ENCODE measurements at regions not wholly inside any gene's neighbourhood (a gene's known extent, or its start where the extent isn't known, plus 50 kb on each side); places are given as distances from the start of the nearest gene placed in this dataset.

DNA sequence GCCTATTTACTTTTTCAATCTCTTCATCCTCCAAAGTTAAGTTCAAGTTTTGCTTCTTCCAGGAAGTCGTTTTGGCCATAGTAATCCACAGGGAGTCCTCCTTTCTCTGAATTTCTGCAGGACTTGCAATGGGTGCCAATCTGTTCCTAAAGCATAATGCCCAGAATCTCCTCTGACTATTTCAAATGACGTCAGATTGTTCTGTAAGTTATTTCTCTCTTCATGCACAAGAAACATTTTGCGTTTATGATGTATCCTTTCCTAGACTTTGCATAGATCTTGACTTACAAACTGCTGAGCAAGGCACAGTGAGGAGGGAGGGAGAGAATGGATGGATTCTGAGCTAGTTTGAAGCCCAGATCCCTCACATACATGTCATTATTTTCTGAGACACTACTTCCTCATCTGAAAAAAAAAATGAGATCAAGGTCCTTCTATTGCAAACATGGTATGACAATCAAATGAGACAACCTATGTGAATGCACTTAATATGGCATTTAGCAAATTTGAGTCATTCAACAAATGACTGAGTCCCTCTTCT lies 103.1 kb downstream of the MEX3B start:
- TF ChIP-seq POLR2AphosphoS5 (IDR thresholded peaks at IDR 0.05; ENCODE audit: borderline replicate concordance, low read depth, low read length) (no peak), EZH2 (IDR thresholded peaks at IDR 0.05) (no peak)

Measured in SK-N-MC (cell line).